ENCODE measurements at regions not wholly inside any gene's neighbourhood (a gene's known extent, or its start where the extent isn't known, plus 50 kb on each side); places are given as distances from the start of the nearest gene placed in this dataset.

GRCh38 chr18:60862988-60863387 lies 470.2 kb upstream of the CDH20 start:
- TF ChIP-seq CTCF (conservative IDR thresholded peaks at IDR 0.05; ENCODE audit: low read depth, low read length), result no peak
- no peak overlapping the region for H3K4me3 ChIP-seq (ENCODE audit: low read depth, low read length)
- DNase-seq (ENCODE audit: low read depth), result no peak

DNA sequence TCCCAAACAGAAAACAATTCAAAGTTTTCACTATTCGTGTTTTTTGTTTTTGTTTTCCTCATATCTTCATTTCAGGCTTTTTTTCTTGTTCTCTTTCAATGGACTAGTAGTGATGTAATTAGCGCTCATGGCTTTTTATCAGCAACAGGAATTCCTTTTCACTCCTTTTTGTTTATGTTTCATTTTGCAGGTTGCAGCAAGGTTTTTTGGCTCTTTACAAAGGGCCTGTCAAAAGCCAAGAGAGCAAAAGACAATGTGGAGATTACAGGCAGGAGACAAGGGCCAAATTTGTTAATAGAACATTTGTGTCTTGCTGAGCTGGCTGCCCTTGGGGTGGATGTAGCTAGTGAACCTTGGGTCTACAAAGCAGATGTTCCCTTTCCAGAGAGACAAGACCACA lies 467.4 kb upstream of the CDH20 start:
- TF ChIP-seq CTCF (conservative IDR thresholded peaks at IDR 0.05; ENCODE audit: low read depth, low read length), result no peak
- no peak overlapping the region for H3K4me3 ChIP-seq (ENCODE audit: low read depth, low read length)

GRCh38 chr18:60870261-60871153 lies 462.7 kb upstream of the CDH20 start:
- H3K4me3 ChIP-seq (ENCODE audit: low read depth, low read length), result no peak overlapping the region
- no peak for DNase-seq (ENCODE audit: low read depth)
- TF ChIP-seq CTCF (conservative IDR thresholded peaks at IDR 0.05; ENCODE audit: low read depth, low read length), result no peak

More for the DNA sequence above, 467.4 kb upstream of the CDH20 start:
- peak; percentile 33 for DNase-seq (ENCODE audit: low read depth)

- TF ChIP-seq CTCF (conservative IDR thresholded peaks at IDR 0.05; ENCODE audit: low read depth, low read length), result no peak
- DNase-seq (ENCODE audit: low read depth), result no peak
- H3K4me3 ChIP-seq (ENCODE audit: low read depth, low read length), result no peak overlapping the region
Measured at GRCh38 chr18:60872434-60872833, 460.8 kb upstream of the CDH20 start.

DNA sequence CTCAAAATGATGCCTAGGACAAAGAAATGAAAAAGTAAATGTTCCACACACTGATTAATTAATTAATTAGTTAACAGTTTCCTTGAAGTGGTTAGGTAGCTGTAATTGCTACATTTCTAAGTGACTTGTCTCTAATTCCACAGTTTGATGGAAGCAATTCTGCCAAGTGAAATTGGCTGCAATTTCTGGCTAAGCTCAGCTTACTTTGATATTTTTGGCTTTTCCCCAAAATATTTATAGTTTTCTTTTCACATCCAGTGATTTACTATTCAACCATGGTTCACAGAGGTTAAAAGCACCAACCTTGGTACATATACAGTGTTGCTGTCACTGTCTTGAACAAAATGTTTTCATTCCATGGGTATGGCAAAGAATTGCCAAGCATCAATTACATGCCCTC lies 459.5 kb upstream of the CDH20 start:
- DNase-seq (ENCODE audit: low read depth), result peak; percentile 41
- TF ChIP-seq CTCF (conservative IDR thresholded peaks at IDR 0.05; ENCODE audit: low read depth, low read length), result no peak
- no peak overlapping the region for H3K4me3 ChIP-seq (ENCODE audit: low read depth, low read length)

DNA sequence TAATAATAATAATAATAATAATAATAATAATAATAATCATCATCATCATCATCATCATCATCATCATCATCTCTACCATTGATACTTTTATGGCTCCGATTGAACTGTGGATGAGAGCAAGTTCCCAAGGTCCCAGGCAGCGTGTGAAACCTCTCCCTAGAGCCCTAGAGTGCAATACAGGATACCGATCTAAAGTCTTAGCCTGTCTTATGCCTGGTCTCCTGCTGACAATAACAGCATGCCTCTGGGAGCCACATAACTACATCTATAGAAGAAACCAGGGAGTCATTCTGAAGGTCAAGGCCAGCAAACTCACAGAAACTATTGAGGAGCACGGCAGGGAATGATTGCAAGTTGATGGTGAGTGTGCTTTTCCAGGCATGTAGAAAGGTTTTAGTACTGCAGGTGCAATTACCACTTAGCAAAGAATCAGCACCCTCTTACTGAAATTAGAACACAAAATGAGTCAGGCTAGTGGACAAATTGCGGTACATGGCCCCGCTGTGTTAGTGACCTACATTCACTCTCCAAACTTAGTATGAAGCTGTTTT lies 457.2 kb upstream of the CDH20 start:
- DNase-seq (ENCODE audit: low read depth), result peak; percentile 15
- no peak overlapping the region for H3K4me3 ChIP-seq (ENCODE audit: low read depth, low read length)
- no peak for TF ChIP-seq CTCF (conservative IDR thresholded peaks at IDR 0.05; ENCODE audit: low read depth, low read length)
